K562 (cell line): ENCODE measurements at regions not wholly inside any gene's neighbourhood (a gene's known extent, or its start where the extent isn't known, plus 50 kb on each side); places are given as distances from the start of the nearest gene placed in this dataset.

Experiments
- ATAC-seq: fragments of 200-7000 bp; cut with Tn5 transposase; 3 replicates; pipeline ENCODE4 v1.9.1; 2020; ENCODE audit warnings: moderate library complexity
- BruUV-seq: library from RNA; stranded (reverse); fragments of 400-500 nt; replicated peaks from 2 replicates; lab custom pipeline; 2021; lab: Mats Ljungman, UMichigan
- CTCF ChIA-PET: fragments of 300-600 bp; formaldehyde crosslinking; extraction: SDS; loops from one replicate; lab custom pipeline; 2021; ENCODE audit warnings: low intra/inter-chr PET ratio; lab: Yijun Ruan, JAX
- POLR2A ChIA-PET: fragments of 300-600, 350-650 bp; sonication (Branson Sonifier 250); formaldehyde crosslinking; extraction: SDS; loops from one replicate; lab custom pipeline; 2021; ENCODE audit warnings: antibody characterized with exemption, inconsistent platforms; lab: Yijun Ruan, JAX
- DNase-seq, 4 experiments: peaks; one replicate each; pipeline versions ENCODE4 v3.0.0 to v3.0.0-alpha.2; 2011 to 2018; ENCODE audit warnings: low spot score in 3 of 4, mixed read lengths in 3 of 4; ENCODE audit errors: extremely low read depth in 1 of 4
- FAIRE-seq: peaks from 2 replicates; lab custom pipeline; 2011; peaks lifted over from hg19 to GRCh38; lab: Jason Lieb, UNC
- H2AFZ ChIP-seq: 2 replicates; pipeline ENCODE4 v1.6.0; 2011; ENCODE audit warnings: low read depth, low read length, control low read depth, inconsistent platforms
- H3K27ac ChIP-seq: fragments of 200-600 bp; 3 replicates; pipeline ENCODE4 v1.8.0; 2011; ENCODE audit warnings: low read depth, mild to moderate bottlenecking, control low read depth, inconsistent platforms, low read length, moderate library complexity, mixed read lengths; ENCODE audit errors: extremely low read depth
- H3K27me3 ChIP-seq, 2 experiments: fragments of 300-600 bp in 1 of 2; 2 replicates in 1 of 2; 3 replicates in 1 of 2; pipeline versions ENCODE4 v1.6.0 to v1.8.0; 2011; ENCODE audit warnings: inconsistent platforms in 2 of 2, low read length in 2 of 2, mild to moderate bottlenecking in 1 of 2, mixed read lengths in 1 of 2, moderate library complexity in 1 of 2; ENCODE audit not compliant: control insufficient read depth in 2 of 2, insufficient read depth in 2 of 2
- H3K36me3 ChIP-seq: fragments of 300-600 bp; 3 replicates; pipeline ENCODE4 v1.8.0; 2011; ENCODE audit warnings: mild to moderate bottlenecking, low read length, inconsistent platforms; ENCODE audit not compliant: control insufficient read depth, insufficient read depth
- H3K4me1 ChIP-seq, 2 experiments: fragments of 200-600 bp in 1 of 2; replicated peaks in 1 of 2; 2 replicates in 1 of 2; 3 replicates in 1 of 2; pipeline versions ENCODE4 v1.5.1 to v1.8.0; 2011; ENCODE audit warnings: inconsistent platforms in 2 of 2, low read length in 2 of 2, mild to moderate bottlenecking in 1 of 2, mixed read lengths in 1 of 2, moderate library complexity in 1 of 2; ENCODE audit not compliant: control insufficient read depth in 2 of 2, insufficient read depth in 2 of 2
- H3K4me2 ChIP-seq: 2 replicates; pipeline ENCODE4 v1.6.1; 2011; ENCODE audit warnings: low read length, control low read depth, inconsistent platforms, mixed read lengths; ENCODE audit not compliant: insufficient read depth
- H3K4me3 ChIP-seq: fragments of 200-600 bp; sonication (generic), shearing (Covaris generic); 2 replicates; pipeline ENCODE4 v1.5.1; 2016; ENCODE audit warnings: control low read depth, inconsistent platforms
- H3K79me2 ChIP-seq: fragments of 200-600 bp; 3 replicates; pipeline ENCODE4 v1.8.0; 2011; ENCODE audit warnings: low read length, inconsistent platforms; ENCODE audit not compliant: control insufficient read depth, insufficient read depth
- H3K9ac ChIP-seq, 2 experiments: 2 replicates each; pipeline versions ENCODE4 v1.6.0 to v1.6.1; 2011; ENCODE audit warnings: low read depth in 2 of 2, low read length in 2 of 2, control low read depth in 1 of 2, inconsistent platforms in 1 of 2, mild to moderate bottlenecking in 1 of 2, mixed read lengths in 1 of 2; ENCODE audit not compliant: insufficient read depth in 1 of 2
- H3K9me1 ChIP-seq: one replicate; pipeline ENCODE4 v1.6.0; 2011; ENCODE audit warnings: inconsistent platforms, mild to moderate bottlenecking, low read length, moderate library complexity; ENCODE audit not compliant: control insufficient read depth, insufficient read depth
- H3K9me3 ChIP-seq: replicated peaks from 2 replicates; pipeline ENCODE4 v1.5.1; 2011; ENCODE audit warnings: low read depth, low read length, inconsistent platforms; ENCODE audit not compliant: control insufficient read depth, insufficient read depth
- H4K20me1 ChIP-seq: replicated peaks from 2 replicates; pipeline ENCODE4 v1.6.1; 2011; ENCODE audit warnings: low read length, inconsistent platforms, mixed read lengths; ENCODE audit not compliant: control insufficient read depth, insufficient read depth
- ADNP ChIP-seq: fragments of 200-800 bp; sonication (Bioruptor generic); IDR thresholded peaks from 2 replicates; pipeline ENCODE4 v1.6.1; 2016; ENCODE audit warnings: missing genetic modification characterization, missing compliant biosample characterization
- WGBS: fragments of 100-300 bp; shearing (Covaris generic); methylation state at CpG from one replicate; pipeline ENCODE4 v1.1.6; 2016; ENCODE audit warnings: low coverage, mixed read lengths; ENCODE audit not compliant: insufficient coverage; ENCODE audit errors: missing lambda C conversion rate; 5-methylcytosine and 5-hydroxymethylcytosine counted together
- in situ Hi-C: fragments of 300-500 bp; cut with MboI; formaldehyde crosslinking; loops from 4 replicates; pipeline ENCODE4 v1.15.0; 2018; ENCODE audit warnings: inconsistent platforms, mixed read lengths
- intact Hi-C: fragments of 100-400 bp; cut with micrococcal nuclease; formaldehyde crosslinking; loops from 2 replicates; pipeline ENCODE4 v1.14.2; 2022
- TF ChIP-seq, protein P1 (sequence below): fragments of 450-650 bp; IDR thresholded peaks from 2 replicates; pipeline ENCODE4 v1.6.1; 2016; ENCODE audit warnings: low read depth, mild to moderate bottlenecking, moderate library complexity
- TF ChIP-seq, protein P2 (sequence below): fragments of 450-650 bp; IDR thresholded peaks from 2 replicates; pipeline ENCODE4 v1.6.1; 2016; ENCODE audit warnings: mild to moderate bottlenecking
- TF ChIP-seq, protein P3 (sequence below): sonication (generic); formaldehyde crosslinking; IDR thresholded peaks from 2 replicates; pipeline ENCODE4 v1.9.0; 2022; ENCODE audit warnings: mild to moderate bottlenecking, missing genetic modification reagents
- TF ChIP-seq, protein P4 (sequence below): sonication (generic); formaldehyde crosslinking; IDR thresholded peaks from 2 replicates; pipeline ENCODE4 v1.9.0; 2022; ENCODE audit warnings: mild to moderate bottlenecking, missing genetic modification reagents

DNA sequence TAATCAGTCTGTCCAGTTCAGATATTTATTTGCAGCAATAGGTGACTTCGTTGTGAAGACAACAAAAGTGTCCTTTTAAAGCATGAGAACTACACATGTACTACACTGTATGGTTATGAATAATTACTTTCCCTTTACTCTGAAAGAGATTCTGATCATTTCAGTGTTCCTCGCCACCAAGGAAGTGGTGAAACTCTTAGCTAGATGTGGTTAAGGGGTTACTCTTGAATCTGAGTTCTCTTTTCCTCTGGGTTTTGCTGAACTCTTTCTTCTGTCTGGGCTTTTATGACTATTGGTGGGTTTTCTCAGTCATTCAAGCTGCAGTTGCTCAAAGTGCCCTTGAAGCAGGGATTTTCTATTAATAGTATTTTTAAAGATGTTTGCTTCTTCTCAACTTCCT, 127.9 kb upstream of the SEM1 start:
- Histone ChIP-seq H3K9ac (no peak overlapping the region), H2AFZ (no peak overlapping the region), H3K4me3 (no peak overlapping the region), H4K20me1 (no peaks in the 10 kb centered on the region), H3K4me2 (no peak overlapping the region), H3K9me3 (no peaks in the 10 kb centered on the region), H3K79me2 (no peaks in the 10 kb centered on the region), H3K4me1 (no peaks in the 10 kb centered on the region), H3K27me3 (no peaks in the 10 kb centered on the region), H3K27ac (no peak overlapping the region), H3K36me3 (no peaks in the 10 kb centered on the region), H3K9me1 (no peaks in the 10 kb centered on the region)
- TF ChIP-seq, protein P1, sequence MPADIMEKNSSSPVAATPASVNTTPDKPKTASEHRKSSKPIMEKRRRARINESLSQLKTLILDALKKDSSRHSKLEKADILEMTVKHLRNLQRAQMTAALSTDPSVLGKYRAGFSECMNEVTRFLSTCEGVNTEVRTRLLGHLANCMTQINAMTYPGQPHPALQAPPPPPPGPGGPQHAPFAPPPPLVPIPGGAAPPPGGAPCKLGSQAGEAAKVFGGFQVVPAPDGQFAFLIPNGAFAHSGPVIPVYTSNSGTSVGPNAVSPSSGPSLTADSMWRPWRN, result no peak
- TF ChIP-seq, protein P2, sequence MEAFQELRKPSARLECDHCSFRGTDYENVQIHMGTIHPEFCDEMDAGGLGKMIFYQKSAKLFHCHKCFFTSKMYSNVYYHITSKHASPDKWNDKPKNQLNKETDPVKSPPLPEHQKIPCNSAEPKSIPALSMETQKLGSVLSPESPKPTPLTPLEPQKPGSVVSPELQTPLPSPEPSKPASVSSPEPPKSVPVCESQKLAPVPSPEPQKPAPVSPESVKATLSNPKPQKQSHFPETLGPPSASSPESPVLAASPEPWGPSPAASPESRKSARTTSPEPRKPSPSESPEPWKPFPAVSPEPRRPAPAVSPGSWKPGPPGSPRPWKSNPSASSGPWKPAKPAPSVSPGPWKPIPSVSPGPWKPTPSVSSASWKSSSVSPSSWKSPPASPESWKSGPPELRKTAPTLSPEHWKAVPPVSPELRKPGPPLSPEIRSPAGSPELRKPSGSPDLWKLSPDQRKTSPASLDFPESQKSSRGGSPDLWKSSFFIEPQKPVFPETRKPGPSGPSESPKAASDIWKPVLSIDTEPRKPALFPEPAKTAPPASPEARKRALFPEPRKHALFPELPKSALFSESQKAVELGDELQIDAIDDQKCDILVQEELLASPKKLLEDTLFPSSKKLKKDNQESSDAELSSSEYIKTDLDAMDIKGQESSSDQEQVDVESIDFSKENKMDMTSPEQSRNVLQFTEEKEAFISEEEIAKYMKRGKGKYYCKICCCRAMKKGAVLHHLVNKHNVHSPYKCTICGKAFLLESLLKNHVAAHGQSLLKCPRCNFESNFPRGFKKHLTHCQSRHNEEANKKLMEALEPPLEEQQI, result no peak
- TF ChIP-seq ADNP (tag), result no peak
- TF ChIP-seq, protein P3, sequence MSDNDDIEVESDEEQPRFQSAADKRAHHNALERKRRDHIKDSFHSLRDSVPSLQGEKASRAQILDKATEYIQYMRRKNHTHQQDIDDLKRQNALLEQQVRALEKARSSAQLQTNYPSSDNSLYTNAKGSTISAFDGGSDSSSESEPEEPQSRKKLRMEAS (CRISPR knock-in tag), result no peak
- TF ChIP-seq, protein P4, sequence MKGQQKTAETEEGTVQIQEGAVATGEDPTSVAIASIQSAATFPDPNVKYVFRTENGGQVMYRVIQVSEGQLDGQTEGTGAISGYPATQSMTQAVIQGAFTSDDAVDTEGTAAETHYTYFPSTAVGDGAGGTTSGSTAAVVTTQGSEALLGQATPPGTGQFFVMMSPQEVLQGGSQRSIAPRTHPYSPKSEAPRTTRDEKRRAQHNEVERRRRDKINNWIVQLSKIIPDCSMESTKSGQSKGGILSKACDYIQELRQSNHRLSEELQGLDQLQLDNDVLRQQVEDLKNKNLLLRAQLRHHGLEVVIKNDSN (CRISPR knock-in tag), result no peak
- WGBS, result 0% methylated on average over 2 of the region's 2 CpGs
- ChIA-PET POLR2A (no interaction called here), CTCF (no interaction called here)
- in situ Hi-C loops, result no loop called here
- intact Hi-C loops, result no loop called here
- no TSS peak for BruUV-seq
- DNase-seq (no peak), FAIRE-seq (no peak), ATAC-seq (no peak)
